Endothelial cell of umbilical vein (primary cell): ENCODE measurements at regions not wholly inside any gene's neighbourhood (a gene's known extent, or its start where the extent isn't known, plus 50 kb on each side); places are given as distances from the start of the nearest gene placed in this dataset.

Experiments
- BruUV-seq: library from RNA; stranded (reverse); fragments of 400-500 nt; replicated peaks from 2 replicates; lab custom pipeline; 2021; lab: Mats Ljungman, UMichigan
- CTCF ChIA-PET: fragments of 300-600, 350-600 bp; sonication (Branson Sonifier 250); formaldehyde crosslinking; loops from one replicate; lab custom pipeline; 2021; ENCODE audit warnings: antibody characterized with exemption, inconsistent platforms; lab: Charles Lee
- POLR2A ChIA-PET: fragments of 300-600, 350-600 bp; sonication (Branson Sonifier 250); formaldehyde crosslinking; loops from one replicate; lab custom pipeline; 2021; ENCODE audit warnings: antibody characterized with exemption, inconsistent platforms; lab: Charles Lee
- DNase-seq: peaks from one replicate; pipeline ENCODE4 v3.0.0-alpha.2; 2011; ENCODE audit warnings: low read depth, low spot score
- FAIRE-seq: peaks from 2 replicates; lab custom pipeline; 2011; peaks lifted over from hg19 to GRCh38; lab: Jason Lieb, UNC
- H2AFZ ChIP-seq: 2 replicates; pipeline ENCODE4 v1.6.0; 2012; ENCODE audit warnings: low read depth, low read length, control low read depth, inconsistent platforms
- H3K27ac ChIP-seq: 2 replicates; pipeline ENCODE4 v1.5.1; 2011; ENCODE audit warnings: low read depth, mild to moderate bottlenecking, control low read depth, low read length, moderate library complexity; ENCODE audit not compliant: insufficient read depth
- H3K27me3 ChIP-seq, 2 experiments: 2 replicates each; pipeline versions ENCODE4 v1.6.0 to v1.6.1; 2011; ENCODE audit warnings: low read length in 2 of 2, mixed read lengths in 1 of 2; ENCODE audit not compliant: control insufficient read depth in 2 of 2, insufficient read depth in 2 of 2
- H3K36me3 ChIP-seq, 2 experiments: 2 replicates in 1 of 2; 3 replicates in 1 of 2; pipeline ENCODE4 v1.5.1; 2011; ENCODE audit warnings: low read length in 2 of 2, mild to moderate bottlenecking in 1 of 2, moderate library complexity in 1 of 2; ENCODE audit not compliant: control insufficient read depth in 2 of 2, insufficient read depth in 2 of 2; ENCODE audit errors: extremely low read depth in 1 of 2
- H3K4me1 ChIP-seq: 3 replicates; pipeline ENCODE4 v1.5.1; 2011; ENCODE audit warnings: mild to moderate bottlenecking, low read length; ENCODE audit not compliant: control insufficient read depth, insufficient read depth; ENCODE audit errors: extremely low read depth
- H3K4me2 ChIP-seq: 2 replicates; pipeline ENCODE4 v1.6.1; 2011; ENCODE audit warnings: low read length, control low read depth, mixed read lengths; ENCODE audit not compliant: insufficient read depth
- H3K4me3 ChIP-seq, 3 experiments: fragments of 200-600 bp in 1 of 3; sonication (generic), shearing (Covaris generic) in 1 of 3; replicated peaks in 1 of 3; 2 replicates each; pipeline ENCODE4 v1.5.1; 2011 to 2016; ENCODE audit warnings: control low read depth in 3 of 3, low read length in 3 of 3, mild to moderate bottlenecking in 2 of 3, inconsistent platforms in 1 of 3, low read depth in 1 of 3, moderate library complexity in 1 of 3; ENCODE audit not compliant: insufficient read depth in 1 of 3
- H3K79me2 ChIP-seq: 2 replicates; pipeline ENCODE4 v1.6.0; 2012; ENCODE audit warnings: low read length, inconsistent platforms; ENCODE audit not compliant: control insufficient read depth, insufficient read depth
- H3K9ac ChIP-seq: replicated peaks from 2 replicates; pipeline ENCODE3; 2011; ENCODE audit warnings: low read length, control low read depth; ENCODE audit not compliant: insufficient read depth; ENCODE audit errors: extremely low read depth
- H3K9me1 ChIP-seq: replicated peaks from 3 replicates; pipeline ENCODE4 v1.6.0; 2011; ENCODE audit warnings: mild to moderate bottlenecking, low read length; ENCODE audit not compliant: control insufficient read depth, insufficient read depth; ENCODE audit errors: extremely low read depth
- H3K9me3 ChIP-seq: replicated peaks from 2 replicates; pipeline ENCODE4 v1.5.1; 2012; ENCODE audit warnings: low read length, inconsistent platforms; ENCODE audit not compliant: control insufficient read depth, insufficient read depth
- H4K20me1 ChIP-seq: replicated peaks from 2 replicates; pipeline ENCODE3; 2011; ENCODE audit warnings: mild to moderate bottlenecking, low read length; ENCODE audit not compliant: control insufficient read depth, insufficient read depth; ENCODE audit errors: extremely low read depth
- EZH2 ChIP-seq: IDR thresholded peaks from 2 replicates; pipeline ENCODE4 v1.6.1; 2012; ENCODE audit warnings: borderline replicate concordance, low read depth, mild to moderate bottlenecking, moderate library complexity, low read length, inconsistent platforms; ENCODE audit not compliant: severe bottlenecking
- GATA2 ChIP-seq: IDR thresholded peaks from 2 replicates; pipeline ENCODE4 v1.7.0; 2011; ENCODE audit warnings: low read depth, mild to moderate bottlenecking, moderate library complexity, mixed read lengths, low read length; ENCODE audit not compliant: insufficient read length, insufficient read depth
- JUN ChIP-seq: IDR thresholded peaks from 2 replicates; pipeline ENCODE4 v1.6.1; 2011; ENCODE audit warnings: borderline replicate concordance, low read depth; ENCODE audit not compliant: insufficient read length, insufficient read depth
- MYC ChIP-seq: IDR thresholded peaks from one replicate; pipeline ENCODE4 v1.6.1; 2011; ENCODE audit warnings: mild to moderate bottlenecking, low read depth, low read length
- POLR2A ChIP-seq: IDR thresholded peaks from 2 replicates; pipeline ENCODE4 v1.6.1; 2012; ENCODE audit warnings: low read depth, mild to moderate bottlenecking, control low read depth, low read length
- dilution Hi-C: fragments of 300-500 bp; cut with MboI; formaldehyde crosslinking; loops from one replicate; pipeline ENCODE4 v1.15.0; 2019; ENCODE audit warnings: low sequenced_read_pairs; ENCODE audit not compliant: extremely low pct_ligation_motif_present
- intact Hi-C: fragments of 100-400 bp; cut with micrococcal nuclease; formaldehyde crosslinking; loops from one replicate; pipeline ENCODE4 v1.10.0; 2022
- TF ChIP-seq, protein P1 (sequence below): IDR thresholded peaks from 2 replicates; pipeline ENCODE4 v1.6.1; 2011; ENCODE audit not compliant: insufficient read depth, insufficient read length
- TF ChIP-seq, protein P2 (sequence below), 2 donors: IDR thresholded peaks; 1 replicate in 1 of 2; 2 replicates in 1 of 2; pipeline ENCODE4 v1.5.1; 2011; ENCODE audit warnings: low read length in 2 of 2, mild to moderate bottlenecking in 2 of 2, moderate library complexity in 2 of 2, control low read depth in 1 of 2, inconsistent platforms in 1 of 2, low read depth in 1 of 2; ENCODE audit not compliant: insufficient read depth in 1 of 2; ENCODE audit errors: extremely low read depth in 1 of 2

DNA sequence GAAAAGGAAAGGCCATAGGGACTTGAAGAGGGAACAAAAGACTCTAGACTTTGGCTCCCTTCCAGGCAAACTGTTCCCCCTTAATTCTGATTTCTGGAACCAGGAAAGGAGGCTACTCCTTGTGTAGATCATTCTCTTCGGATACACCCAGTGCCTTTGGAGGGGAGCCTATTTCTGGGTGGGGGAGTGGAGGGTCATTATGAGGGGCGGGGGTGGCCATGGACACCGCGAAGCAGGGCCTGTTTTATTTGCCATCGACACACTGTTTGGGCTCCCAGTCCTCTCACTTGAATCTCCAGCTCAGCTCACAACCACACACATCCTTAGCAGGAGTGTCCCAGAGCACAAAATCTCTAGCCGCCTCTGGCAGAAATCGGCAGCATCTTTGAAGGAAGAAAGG, 132.3 kb downstream of the PXDC1 start:
- Histone ChIP-seq H3K79me2 (no peaks in the 10 kb centered on the region), H3K9ac (no peak overlapping the region), H2AFZ (no peak overlapping the region), H3K36me3 (no peaks in the 10 kb centered on the region), H3K27me3 (peaks cover 0 to 3% of the 10 kb centered on the region in 2 experiments), H3K27ac (no peak overlapping the region), H3K4me2 (no peak overlapping the region), H3K4me1 (no peaks in the 10 kb centered on the region), H3K4me3 (no peak overlapping the region), H4K20me1 (no peaks in the 10 kb centered on the region), H3K9me1 (no peaks in the 10 kb centered on the region), H3K9me3 (no peaks in the 10 kb centered on the region)
- FAIRE-seq (no peak), DNase-seq (no peak)
- ChIA-PET CTCF (interaction anchor here (1.7 kb wide), 1 partner anchor 10 kb away, joined by 3 read pairs; no protein-coding TSS in a partner anchor), POLR2A (no interaction called here)
- TF ChIP-seq POLR2A = no peak
- TF ChIP-seq GATA2 = no peak
- TF ChIP-seq, protein P1, sequence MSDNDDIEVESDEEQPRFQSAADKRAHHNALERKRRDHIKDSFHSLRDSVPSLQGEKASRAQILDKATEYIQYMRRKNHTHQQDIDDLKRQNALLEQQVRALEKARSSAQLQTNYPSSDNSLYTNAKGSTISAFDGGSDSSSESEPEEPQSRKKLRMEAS = no peak
- TF ChIP-seq, protein P2, sequence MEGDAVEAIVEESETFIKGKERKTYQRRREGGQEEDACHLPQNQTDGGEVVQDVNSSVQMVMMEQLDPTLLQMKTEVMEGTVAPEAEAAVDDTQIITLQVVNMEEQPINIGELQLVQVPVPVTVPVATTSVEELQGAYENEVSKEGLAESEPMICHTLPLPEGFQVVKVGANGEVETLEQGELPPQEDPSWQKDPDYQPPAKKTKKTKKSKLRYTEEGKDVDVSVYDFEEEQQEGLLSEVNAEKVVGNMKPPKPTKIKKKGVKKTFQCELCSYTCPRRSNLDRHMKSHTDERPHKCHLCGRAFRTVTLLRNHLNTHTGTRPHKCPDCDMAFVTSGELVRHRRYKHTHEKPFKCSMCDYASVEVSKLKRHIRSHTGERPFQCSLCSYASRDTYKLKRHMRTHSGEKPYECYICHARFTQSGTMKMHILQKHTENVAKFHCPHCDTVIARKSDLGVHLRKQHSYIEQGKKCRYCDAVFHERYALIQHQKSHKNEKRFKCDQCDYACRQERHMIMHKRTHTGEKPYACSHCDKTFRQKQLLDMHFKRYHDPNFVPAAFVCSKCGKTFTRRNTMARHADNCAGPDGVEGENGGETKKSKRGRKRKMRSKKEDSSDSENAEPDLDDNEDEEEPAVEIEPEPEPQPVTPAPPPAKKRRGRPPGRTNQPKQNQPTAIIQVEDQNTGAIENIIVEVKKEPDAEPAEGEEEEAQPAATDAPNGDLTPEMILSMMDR (IDR thresholded peaks at IDR 0.05; ENCODE audit: extremely low read depth in 1 of 2, insufficient read depth in 1 of 2, low read depth in 1 of 2, low read length in 2 of 2) = no peak
- TF ChIP-seq JUN = no peak
- no peak for TF ChIP-seq MYC
- TF ChIP-seq EZH2 = no peak
- intact Hi-C loops (no loop called here), dilution Hi-C loops (no loop called here)
- BruUV-seq = no TSS peak
